DMS79 (cell line): ENCODE measurements at regions not wholly inside any gene's neighbourhood (a gene's known extent, or its start where the extent isn't known, plus 50 kb on each side); places are given as distances from the start of the nearest gene placed in this dataset.

ENCODE experiments used
- DNase-seq: peaks from one replicate; lab custom pipeline; 2025; lab: John Stamatoyannopoulos, UW

DNA sequence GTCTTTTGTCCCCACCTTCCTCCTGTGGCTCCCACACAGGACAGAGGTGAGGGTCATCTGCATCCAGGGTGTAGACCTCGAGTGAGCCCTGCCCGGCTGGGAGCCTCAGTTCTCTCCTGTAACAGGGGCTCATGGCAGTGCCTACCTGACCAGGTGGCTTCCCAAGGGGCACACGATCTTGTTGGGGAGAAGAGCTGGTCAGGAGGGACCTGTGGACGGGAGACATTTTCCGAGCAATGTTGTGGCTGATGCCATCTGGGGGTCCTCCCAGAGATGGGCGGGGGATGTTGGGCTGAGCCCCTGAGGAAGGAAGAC is 51.9 kb downstream of the CEBPB start:
- no peak for DNase-seq

DNA sequence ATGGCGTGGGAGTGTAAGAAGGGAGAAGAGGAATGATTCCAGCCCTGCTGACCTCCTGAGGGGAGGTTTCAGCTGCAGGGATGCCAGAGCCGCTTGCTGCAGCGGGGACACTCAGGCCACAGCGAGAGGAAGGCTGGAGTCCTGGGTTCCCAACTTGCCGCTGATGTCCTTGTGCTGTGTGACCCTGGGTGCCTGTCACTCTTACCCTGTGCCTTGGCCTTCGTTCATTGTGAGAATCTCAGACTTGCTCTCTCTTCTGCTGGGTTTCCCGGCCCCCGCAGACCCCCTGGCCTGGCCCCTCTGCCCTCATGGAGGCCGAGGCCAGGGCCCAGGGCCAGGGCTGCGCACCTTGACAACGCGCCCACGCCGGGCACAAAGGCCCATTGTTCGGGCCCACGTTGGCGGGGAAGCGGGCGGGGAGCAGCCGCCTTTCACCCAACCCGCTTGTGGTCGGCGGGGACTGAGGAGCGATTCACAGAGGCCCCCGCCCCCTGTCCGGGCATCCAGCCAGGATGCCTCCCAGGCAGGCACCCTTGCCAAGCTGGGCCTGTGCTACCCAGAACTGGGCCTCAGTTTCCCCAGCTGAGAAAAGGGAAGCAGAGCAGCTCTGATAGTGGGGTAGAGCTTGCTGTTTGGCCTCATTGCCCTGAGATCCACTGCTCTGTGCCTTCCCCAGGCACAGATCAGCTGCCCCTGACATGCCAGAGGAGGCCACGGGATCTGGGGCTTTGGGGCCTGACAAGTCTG is 52.4 kb downstream of the CEBPB start:
- DNase-seq, result no peak

DNA sequence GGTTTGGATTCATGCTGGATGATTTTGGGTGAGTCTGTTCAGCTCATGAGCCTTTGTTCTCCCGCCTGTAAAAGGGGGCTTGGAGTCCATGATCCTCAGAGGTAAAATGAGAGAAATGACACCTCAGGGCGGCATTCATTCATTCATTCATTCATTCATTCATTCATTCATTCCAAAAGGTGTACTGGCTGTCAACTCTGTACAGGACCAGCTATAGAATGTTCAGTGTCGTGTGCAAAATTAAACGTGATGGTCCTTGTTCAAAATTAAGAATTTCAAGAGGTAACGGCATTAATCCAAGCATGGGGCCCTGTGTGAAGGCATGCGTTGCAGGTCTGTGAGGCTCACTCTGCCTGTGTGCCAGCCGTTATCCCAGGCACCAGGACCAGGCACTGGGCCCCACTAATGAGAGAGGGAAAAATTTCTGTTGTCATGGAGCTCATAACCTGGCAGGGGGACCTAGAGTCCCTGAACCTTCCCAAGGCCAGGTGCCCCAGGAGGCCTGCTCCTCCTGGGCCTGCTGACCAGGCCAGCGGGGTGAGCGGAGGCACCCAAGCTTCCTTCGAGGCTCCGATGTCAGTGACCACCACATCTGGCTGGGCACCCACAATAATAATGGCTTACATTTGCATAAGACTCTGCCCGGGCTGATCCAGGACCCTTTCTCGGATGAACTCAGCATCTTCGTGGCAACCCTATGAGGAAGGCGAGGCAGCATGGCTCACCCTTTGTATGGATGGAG is 53.2 kb downstream of the CEBPB start:
- no peak for DNase-seq

DNA sequence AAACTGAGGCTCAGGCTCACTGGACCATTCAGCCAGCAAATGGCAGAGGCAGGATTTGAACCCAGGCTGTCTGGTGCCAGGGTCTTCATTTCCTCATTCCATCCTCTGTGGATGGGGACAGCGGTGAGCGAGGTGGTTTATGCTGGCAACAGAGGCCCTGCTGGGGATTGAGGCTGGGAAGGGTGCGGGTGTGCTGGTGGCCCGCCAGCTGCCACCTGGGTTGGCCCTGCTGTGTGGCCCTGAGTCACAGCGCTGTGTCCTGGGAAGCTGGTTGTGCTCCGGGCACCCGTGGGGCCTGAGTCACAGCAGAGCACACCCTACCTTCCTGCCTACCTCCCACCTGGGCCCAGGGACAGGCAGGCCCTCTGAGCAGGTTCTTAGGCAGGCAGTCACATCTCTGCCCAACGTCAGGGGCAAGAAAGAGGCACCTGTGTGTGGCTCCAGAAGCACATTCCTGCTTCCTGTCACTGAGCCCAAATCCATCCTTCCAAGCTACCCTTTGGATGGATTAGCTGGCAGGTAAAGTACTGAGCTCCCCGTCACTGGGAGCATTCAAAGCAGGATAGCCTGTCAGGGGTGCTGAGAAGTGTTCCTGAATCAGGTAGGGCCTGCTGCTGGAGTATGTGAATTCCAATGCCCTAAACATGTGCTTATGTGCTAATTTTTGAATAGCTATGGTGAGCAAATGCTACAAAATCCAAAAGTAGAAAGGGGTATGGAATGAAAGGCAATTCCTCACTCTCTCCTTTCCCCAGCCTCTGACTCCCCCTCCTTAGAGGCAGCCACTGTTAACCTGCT is 53.9 kb downstream of the CEBPB start:
- DNase-seq, result no peak

DNA sequence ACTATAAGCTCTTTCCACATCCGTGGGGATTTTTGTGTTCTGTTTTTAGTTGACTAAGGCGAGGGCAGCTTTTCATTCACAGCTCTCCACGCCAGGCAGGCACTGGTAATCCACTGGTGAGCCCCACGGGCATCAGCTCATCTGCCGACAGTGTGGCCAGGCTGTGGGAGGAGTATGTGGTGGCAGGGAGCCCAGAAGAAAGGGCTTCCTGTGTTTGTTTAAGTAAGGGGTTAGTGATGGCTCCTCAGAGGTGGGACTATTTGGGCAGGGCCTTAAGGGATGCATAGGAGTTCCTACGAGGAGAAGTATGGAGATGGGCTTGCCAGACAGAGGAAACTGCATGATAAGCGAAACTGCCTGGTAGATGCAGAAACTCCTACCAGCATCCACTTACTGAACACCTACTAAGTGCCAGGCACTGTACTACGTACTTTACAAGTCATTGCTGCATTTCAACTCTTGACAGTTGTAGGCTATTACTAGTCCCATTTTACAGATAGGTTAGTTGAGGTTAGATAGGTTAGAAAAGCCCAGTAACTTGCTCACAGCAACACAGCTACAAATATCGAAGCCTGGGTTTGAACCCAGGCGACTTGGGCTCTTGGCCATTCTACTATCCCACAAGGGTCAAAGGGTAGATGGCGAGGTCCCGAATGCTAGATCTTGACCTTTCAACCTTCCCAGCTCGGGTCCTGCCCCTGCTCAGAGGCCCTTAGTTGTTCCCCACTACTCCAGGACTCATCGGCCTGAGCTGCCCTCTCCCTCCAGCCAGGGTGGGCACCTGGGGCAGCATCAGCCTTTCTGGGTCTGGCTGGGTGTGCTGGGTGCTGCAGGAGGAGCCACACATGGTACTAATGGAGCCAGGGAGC is 55.1 kb downstream of the CEBPB start:
- DNase-seq, result no peak

DNA sequence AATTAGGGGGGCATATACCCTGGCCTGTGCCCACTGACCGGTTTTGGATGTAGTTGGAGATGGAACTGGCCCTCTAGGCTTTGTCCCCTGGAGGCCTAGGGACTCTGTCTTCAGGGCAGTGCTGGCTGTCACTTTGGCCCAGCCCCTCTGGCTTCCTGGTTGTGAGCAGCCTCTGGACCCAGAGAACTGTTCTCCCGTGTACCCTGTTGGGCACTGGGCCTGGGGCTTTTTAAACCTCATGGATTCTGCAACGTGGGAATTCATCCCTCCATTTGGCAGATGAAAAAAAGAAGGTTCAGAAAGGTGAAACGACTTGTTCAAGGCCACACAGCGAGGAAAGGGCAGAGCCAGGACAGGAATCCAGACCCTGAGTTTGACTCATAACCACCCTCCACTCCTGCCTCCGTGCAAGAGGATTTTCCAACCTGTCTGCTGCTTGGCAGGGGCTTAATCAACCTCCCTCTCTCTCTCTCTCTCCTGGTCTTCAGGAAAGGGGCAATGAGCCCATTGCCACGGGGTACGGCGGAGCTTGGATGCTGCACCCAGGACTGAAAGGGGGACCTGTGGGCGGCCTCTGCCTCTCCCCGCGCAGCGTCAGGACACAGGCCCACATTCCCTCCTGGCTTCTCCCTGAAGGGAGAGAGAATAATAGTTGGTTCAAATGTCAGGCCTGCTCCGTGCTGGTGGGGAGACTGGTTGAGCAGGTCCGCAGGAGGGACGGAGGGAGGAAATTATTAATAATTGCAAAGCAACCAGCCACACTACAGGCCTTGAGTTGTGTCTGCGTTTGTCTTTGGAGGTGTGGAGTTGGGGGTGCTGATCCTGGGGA is 56.0 kb downstream of the CEBPB start:
- DNase-seq, result no peak

DNA sequence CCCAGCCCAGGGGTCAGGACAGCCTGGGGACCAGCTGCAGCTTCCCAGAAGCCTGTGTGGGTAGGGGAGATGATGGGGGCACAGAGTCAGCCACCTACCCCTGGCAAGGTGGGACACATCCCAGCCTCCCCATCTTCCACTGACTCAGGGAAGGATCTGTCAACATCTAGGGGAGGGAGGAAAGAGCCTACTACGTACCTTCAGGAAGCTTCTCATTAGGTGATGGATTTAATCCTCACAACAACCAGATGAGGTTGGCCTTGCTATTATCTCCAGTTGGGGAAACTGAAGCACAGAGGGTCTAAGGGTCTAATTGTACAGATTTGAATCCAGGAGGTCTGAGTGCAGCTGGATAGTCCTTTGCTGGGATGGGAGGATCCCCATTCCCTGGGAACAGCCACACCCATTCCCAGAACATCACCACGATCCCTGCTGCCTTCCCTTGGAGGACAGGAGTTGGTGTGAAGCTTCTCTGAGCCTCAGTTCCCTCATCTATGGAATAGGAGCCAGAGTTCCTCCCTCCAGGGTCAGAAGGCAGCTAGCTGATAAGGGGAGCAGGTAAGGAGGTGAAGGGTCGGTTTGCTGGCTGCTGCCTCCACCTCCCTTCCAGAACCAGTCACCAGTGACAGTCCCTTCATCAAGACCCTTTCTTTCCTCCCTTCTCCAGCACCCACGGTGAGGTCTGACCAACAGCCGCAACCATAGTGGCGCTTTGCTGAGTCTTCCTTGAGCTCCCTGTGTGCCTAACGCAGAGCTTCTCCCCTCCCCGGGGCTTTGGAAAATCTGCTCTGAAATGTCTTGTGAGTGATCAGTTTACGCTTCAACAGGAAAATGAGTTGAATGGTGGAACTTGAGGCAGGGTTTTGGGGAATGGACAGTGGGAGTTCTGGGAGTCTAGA is 56.8 kb downstream of the CEBPB start:
- no peak for DNase-seq

DNA sequence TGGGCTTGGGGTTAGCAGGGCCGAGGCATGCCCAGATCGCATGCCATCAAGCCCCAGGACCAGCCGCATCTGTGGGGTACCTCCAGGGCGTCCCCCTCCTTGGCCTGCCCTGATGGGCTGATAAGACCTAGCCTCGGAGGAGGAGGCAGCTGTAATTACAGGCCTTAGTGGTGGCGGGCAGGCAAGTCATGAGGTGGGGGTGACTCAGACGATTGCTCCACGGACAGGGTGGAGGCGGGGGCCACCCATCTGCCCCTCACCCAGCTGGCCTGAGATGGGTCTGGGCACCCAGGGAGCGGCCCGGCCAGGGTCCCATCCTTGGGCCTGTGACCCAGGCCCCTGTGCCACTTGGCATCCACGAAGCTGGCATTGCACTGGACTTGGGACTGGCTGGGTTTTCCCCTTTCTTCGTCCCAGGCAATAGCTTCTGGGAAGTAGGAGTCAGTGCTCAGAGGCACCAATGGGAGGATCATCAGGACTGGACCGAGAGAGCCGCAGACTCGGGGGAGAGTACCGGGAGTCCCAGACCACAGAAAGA is 57.5 kb downstream of the CEBPB start:
- no peak for DNase-seq

DNA sequence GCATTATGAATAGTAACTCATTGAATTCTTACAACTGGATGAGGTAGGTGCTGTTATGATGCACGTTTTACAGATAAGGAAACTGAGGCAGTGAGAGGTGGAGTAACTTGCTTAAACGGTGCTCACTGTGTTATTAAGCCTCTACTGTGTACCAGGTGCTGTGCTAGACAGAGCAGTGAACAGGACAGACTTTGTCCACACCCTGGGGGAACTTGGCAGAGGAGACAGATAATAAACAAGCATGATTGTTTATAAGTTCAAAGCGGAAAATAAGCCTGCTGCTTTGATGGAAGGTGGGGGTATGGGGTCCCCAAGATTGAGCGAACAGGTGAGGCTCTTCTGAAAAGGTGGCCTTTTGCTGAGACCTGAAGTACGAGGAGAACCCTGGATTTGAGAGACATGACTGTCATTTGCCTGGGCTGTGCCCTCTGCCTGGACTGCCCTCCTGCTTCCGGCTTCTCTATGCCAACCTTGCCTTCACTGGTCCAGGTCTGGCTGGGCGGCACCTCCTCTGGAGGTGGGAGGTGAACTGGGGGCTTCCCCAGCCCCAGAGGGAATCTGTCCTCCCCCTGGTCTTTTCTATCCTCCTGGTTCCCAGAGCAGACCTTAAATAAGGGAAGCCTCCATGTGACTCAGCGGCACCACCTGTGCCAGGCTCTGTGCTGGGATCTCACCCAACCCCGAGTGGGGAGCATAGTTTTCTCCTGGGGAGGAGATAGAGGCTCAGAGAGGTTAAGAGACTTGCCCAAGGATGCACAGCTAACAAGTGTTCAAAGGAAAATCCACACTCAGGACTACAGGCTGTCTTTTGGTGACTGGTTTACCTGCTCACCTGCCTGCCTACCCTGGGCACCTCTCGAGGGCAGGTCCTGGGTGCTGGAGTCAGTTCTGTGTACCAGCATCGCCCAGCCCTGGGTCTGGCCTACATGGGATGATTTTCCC is 59.1 kb downstream of the CEBPB start:
- no peak for DNase-seq

DNA sequence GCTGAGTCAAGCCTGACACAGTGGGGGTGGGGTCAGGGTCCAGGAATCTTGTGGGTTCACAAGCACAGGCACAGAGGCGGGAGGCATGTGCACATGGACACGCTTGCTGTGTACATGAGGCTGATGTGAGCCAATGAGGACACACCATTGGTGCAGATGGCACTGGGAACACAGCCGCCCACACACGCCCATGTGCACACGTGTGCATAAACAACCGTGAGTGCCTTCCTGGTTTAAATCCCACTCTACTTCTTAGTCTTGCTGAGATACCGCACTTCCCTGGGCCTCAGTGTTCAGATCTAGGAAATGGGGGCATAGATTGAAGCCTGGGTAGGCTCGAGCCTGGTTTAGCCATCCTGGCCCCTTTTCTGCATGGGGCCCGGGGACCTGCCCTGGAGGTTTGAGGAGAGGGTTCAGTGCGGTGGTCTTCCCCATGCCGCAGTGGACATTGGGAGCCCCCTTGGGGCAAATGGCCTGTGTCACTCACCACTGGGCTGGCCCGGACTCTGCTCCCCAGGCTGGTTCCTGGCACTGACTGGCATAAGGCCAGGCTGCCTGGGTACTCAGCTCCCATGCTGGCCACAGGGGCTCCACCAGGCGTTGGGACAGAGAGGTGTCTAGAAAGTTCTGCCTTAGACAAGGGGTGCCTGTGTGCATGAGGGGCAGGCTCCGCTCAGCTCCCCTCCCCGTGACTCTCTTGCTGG is 60.2 kb downstream of the CEBPB start:
- DNase-seq, result no peak

DNA sequence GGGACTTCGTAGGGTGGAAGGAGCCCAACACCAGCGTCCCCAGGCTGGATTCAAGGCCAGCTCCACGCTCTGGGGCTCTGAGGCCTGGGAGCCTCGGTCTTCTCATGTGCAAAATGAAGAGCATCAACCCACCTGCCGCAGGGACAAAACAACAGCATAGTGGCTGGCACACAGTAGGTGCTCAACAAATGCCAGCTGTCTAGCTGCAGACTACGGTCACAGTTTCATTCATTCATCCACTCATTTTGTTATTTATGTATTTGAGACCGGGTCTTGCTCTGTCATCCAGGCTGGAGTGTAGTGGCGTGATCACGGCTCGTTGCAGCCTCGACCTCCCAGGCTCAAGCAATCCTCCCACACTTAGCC is 60.7 kb downstream of the CEBPB start:
- DNase-seq, result no peak

DNA sequence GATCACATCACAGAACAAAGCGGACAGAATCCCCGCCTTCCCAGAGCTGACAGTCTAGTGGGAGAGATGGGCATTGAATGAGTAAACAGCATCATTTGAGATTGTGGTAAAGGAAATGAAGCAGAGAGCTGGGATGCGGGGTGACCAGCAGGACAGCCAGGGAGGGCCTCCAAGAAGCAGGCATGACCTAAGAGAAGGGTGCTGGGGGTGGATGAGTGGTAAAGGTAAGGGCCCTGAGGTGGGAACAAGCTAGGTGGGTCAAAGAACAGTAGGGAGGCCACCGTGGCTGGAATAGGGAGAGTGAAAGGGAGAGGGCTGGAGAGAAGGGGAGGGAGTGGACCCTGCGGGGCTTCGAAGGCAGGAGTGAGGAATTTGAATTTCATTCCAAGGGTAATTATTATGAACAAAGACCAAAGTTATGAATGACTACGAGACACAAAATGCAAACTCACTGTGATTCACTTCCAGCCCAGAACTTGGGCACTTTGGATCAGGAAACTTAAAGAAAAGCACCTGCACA is 61.4 kb downstream of the CEBPB start:
- no peak for DNase-seq

DNA sequence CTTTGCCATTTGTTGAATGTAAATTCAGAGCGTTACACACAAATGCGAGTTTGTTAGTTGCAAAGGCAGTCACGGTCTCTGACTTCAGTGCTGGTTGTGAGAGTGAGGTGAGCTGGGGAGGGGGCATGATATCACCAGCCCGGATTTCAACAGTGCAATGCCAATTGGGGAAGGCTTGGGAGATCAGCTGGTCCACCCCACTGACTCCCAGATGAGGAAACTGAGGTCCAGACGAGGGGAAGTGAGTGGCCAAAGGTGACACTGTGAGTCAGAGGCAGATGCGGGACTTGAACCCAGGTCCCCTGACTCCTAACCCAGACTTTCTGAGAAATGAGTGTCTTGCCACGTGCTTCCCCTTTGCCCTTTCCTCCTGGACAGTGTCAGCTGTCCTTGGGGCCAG is 62.1 kb downstream of the CEBPB start:
- DNase-seq, result no peak

DNA sequence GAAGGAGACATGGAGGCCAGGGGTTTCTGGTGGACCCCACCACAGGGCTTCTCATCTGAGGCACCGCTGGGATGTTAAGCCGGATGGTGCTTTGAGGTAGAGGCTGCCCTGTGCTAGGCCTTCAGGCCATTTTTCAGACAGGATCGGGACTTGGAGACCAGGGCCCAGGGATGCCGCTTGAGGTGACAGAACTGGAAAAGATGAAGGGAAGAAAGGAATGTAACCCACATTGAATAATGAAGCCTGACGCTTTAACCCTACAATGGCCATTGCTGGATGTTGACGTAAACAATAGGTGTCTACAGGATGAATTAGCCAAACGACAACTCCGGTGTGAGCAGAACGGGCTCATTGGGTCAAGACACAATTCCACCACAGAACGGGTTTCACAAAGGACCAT is 62.5 kb downstream of the CEBPB start:
- no peak for DNase-seq

DNA sequence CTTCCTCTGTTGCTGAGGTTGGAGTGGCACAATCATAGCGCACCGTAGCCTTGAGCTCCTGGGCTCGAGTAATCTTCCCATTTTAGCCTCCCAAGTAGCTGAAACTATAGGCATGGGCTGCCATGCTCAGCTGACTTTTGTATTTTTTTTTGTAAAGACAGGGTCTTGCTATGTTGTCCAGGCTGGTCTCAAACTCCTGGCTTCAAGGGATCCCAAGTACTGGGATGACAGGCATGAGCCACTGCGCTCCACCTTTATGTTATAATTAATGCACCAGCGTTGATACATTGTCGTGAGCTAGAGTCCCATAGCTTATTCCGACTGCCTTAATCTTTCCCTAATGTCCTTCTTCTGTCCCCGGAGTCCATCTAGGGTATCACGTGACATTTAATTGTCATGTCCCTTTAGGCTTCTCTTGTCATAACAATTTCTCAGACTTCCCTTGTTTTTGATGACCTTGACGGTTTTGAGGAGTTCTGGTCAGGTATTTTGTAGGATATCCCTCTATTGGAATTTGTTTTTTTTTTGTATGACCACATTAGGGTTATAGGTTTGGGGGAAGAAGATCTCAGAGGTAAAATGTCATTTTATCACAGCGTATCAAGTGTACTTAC is 63.9 kb downstream of the CEBPB start:
- DNase-seq, result no peak

DNA sequence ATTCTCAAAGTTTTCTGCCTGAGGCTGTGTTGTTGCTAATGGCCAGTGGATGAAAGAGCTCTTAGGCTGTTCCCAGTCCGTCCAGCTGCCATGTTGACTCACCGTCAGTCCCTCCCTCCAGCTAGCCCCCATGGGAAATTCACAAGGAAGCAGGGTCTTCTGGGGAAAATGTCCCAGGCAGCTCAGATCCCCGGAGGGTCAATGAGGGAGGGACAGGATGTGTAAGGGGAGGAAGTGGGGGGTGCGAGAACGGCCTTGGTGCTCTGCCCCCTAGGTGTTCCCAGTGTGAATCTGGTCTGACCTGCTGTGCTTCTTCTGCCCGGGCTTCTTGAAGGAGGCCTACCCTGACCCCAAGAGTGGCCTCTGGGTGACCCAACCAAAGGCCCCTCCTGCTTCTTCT is 65.9 kb downstream of the CEBPB start:
- no peak for DNase-seq

DNA sequence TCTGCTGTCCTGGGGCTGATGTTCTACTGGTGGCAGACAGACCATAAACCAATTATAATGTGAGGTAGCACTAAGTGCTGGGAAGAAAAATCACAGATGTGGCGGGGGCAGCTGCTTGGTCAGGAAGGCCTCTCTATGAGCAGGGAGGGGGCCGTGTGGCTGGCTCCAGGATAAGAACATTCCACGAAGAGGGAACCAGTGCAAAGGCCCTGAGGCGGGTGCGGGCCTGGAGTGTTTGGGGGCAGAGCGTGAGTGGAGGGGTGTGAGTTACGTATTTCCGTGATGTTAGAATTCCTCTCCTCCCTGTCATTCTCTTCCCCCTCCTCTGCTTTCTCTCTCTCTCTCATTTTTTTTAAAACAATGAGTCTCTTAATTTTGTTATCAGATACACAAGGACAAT is 67.2 kb downstream of the CEBPB start:
- DNase-seq, result no peak
